Gastrocnemius medialis (tissue), 4 donors: ENCODE measurements at regions not wholly inside any gene's neighbourhood (a gene's known extent, or its start where the extent isn't known, plus 50 kb on each side); places are given as distances from the start of the nearest gene placed in this dataset.

Experiments used
- POLR2A ChIP-seq, 2 donors: fragments of 450-650 bp; IDR thresholded peaks; one replicate each; pipeline ENCODE4 v1.6.1; 2017; ENCODE audit warnings: antibody characterized with exemption in 2 of 2, mild to moderate bottlenecking in 2 of 2, moderate library complexity in 2 of 2
- TF ChIP-seq, protein P1 (sequence below), 5 experiments: fragments of 450-650 bp in 3 of 5; fragments of 200-600 bp in 2 of 5; sonication (generic) in 2 of 5; IDR thresholded peaks in 4 of 5; conservative IDR thresholded peaks in 1 of 5; 1 replicate in 4 of 5; 2 replicates in 1 of 5; pipeline ENCODE4 v1.5.1; 2016 to 2019; ENCODE audit warnings: antibody characterized with exemption in 5 of 5, mild to moderate bottlenecking in 3 of 5, moderate library complexity in 3 of 5

DNA sequence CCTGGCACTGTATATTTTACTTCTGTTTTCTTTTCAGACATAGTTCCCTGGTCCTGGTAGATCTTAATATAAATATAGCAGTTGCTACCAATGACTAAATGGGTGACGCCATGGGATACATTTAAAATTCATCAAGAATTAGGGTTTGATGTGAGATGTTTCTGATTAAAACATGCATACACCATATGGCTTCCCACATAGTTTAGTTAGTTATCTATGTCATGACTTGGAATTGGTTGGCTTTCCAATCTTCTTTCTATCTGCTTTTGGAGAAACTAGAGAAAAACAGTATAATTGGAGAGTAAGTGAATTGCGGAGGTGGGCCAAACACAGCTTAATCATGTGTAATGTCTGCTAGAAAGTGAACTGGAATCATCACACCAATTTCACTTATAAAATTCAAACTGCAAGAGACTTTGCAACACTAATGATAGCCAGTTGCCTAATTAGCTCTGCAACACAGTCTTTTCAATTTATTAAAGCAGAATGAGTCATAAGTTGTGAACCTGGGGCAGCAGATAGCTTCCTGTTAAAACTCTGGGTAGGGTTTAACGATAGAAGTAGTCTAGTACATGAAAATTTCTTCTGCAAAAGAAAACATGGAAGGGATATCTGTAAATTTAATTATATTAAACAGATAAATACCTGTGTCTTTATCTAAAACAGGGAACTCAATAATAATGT is 295.2 kb downstream of the SLC16A7 start:
- TF ChIP-seq, protein P1, sequence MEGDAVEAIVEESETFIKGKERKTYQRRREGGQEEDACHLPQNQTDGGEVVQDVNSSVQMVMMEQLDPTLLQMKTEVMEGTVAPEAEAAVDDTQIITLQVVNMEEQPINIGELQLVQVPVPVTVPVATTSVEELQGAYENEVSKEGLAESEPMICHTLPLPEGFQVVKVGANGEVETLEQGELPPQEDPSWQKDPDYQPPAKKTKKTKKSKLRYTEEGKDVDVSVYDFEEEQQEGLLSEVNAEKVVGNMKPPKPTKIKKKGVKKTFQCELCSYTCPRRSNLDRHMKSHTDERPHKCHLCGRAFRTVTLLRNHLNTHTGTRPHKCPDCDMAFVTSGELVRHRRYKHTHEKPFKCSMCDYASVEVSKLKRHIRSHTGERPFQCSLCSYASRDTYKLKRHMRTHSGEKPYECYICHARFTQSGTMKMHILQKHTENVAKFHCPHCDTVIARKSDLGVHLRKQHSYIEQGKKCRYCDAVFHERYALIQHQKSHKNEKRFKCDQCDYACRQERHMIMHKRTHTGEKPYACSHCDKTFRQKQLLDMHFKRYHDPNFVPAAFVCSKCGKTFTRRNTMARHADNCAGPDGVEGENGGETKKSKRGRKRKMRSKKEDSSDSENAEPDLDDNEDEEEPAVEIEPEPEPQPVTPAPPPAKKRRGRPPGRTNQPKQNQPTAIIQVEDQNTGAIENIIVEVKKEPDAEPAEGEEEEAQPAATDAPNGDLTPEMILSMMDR (IDR thresholded peaks at IDR 0.05 in 4 of 5, conservative IDR thresholded peaks at IDR 0.05 in 1 of 5): no peak
- TF ChIP-seq POLR2A (IDR thresholded peaks at IDR 0.05): no peak
